Stimulated activated CD4-positive, alpha-beta T cell treated with anti-CD3 and anti-CD28 coated beads, Interleukin-12 subunit alpha, Interleukin-12 subunit beta, amount 100 ng/mL, for 4 hours (primary cell): ENCODE measurements at regions not wholly inside any gene's neighbourhood (a gene's known extent, or its start where the extent isn't known, plus 50 kb on each side); places are given as distances from the start of the nearest gene placed in this dataset.

Experiments used
- DNase-seq: peaks from one replicate; pipeline ENCODE4 v3.0.0-alpha.2; 2020

- DNase-seq = no peak
Observed at GRCh38 chrX:26334232-26334631, 118.3 kb downstream of the MAGEB5 start.

GRCh38 chrX:26328608-26329319, 112.8 kb downstream of the MAGEB5 start:
- no peak for DNase-seq

GRCh38 chrX:26309262-26309661, 93.3 kb downstream of the MAGEB5 start:
- no peak for DNase-seq

- no peak for DNase-seq
Observed at GRCh38 chrX:26295425-26295824, 79.5 kb downstream of the MAGEB5 start.

GRCh38 chrX:26286836-26287235, 70.9 kb downstream of the MAGEB5 start:
- no peak for DNase-seq
